HCT116 (cell line): ENCODE measurements at regions not wholly inside any gene's neighbourhood (a gene's known extent, or its start where the extent isn't known, plus 50 kb on each side); places are given as distances from the start of the nearest gene placed in this dataset.

Experiments
- ATAC-seq: fragments of 200-7000 bp; cut with Tn5 transposase; 2 replicates; pipeline ENCODE4 v1.9.1; 2020; ENCODE audit warnings: mild to moderate bottlenecking, moderate library complexity
- BruUV-seq: library from RNA; stranded (reverse); fragments of 400-500 nt; replicated peaks from 2 replicates; lab custom pipeline; 2021; lab: Mats Ljungman, UMichigan
- CTCF ChIA-PET: fragments of 300-600 bp; sonication (Branson Sonifier 250); formaldehyde crosslinking; loops from one replicate; lab custom pipeline; 2021; ENCODE audit warnings: antibody characterized with exemption; lab: Charles Lee
- POLR2A ChIA-PET: fragments of 300-600, 350-600 bp; sonication (Branson Sonifier 250); formaldehyde crosslinking; loops from one replicate; lab custom pipeline; 2021; ENCODE audit warnings: antibody characterized with exemption; lab: Charles Lee
- RAD21 ChIA-PET, 2 experiments: fragments of 300-600 bp; sonication (Branson Sonifier 250); formaldehyde crosslinking; loops; one replicate each; lab custom pipeline; 2023; ENCODE audit warnings: low total read pairs in 2 of 2; ENCODE audit not compliant: uncharacterized antibody in 2 of 2, unreplicated experiment in 2 of 2, low non-redundant PET in 1 of 2; lab: Charles Lee
- DNase-seq: peaks from one replicate; pipeline ENCODE4 v3.0.0-alpha.2; 2010; ENCODE audit warnings: low read depth, low spot score
- H2AFZ ChIP-seq: fragments of 200-600 bp; shearing (Covaris generic), sonication (generic); 2 replicates; pipeline ENCODE4 v1.6.1; 2017; ENCODE audit warnings: low read depth, mixed run types, mixed read lengths, antibody characterized with exemption, low read length; ENCODE audit not compliant: poor library complexity, severe bottlenecking
- H3K27ac ChIP-seq: 2 replicates; pipeline ENCODE4 v1.5.1; 2012; ENCODE audit warnings: low read depth, low read length
- H3K27me3 ChIP-seq: fragments of 200-600 bp; sonication (generic); 2 replicates; pipeline ENCODE4 v1.6.1; 2016; ENCODE audit warnings: mixed run types, low read length, mixed read lengths; ENCODE audit not compliant: insufficient read depth
- H3K36me3 ChIP-seq, 2 experiments: fragments of 200-500 bp in 1 of 2; fragments of 200-600 bp in 1 of 2; sonication (Bioruptor generic) in 1 of 2; sonication (generic) in 1 of 2; 2 replicates each; pipeline versions ENCODE4 v1.5.1 to v1.6.1; 2014 to 2016; ENCODE audit warnings: low read length in 2 of 2, inconsistent platforms in 1 of 2, mixed read lengths in 1 of 2, mixed run types in 1 of 2; ENCODE audit not compliant: insufficient read depth in 2 of 2, control insufficient read depth in 1 of 2
- H3K4me1 ChIP-seq, 2 experiments: fragments of 200-600 bp in 1 of 2; sonication (generic) in 1 of 2; 2 replicates each; pipeline versions ENCODE4 v1.5.1 to v1.6.1; 2012 to 2017; ENCODE audit warnings: low read length in 2 of 2, inconsistent platforms in 1 of 2, mild to moderate bottlenecking in 1 of 2, mixed read lengths in 1 of 2, mixed run types in 1 of 2, moderate library complexity in 1 of 2; ENCODE audit not compliant: insufficient read depth in 2 of 2, control insufficient read depth in 1 of 2
- H3K4me2 ChIP-seq: fragments of 200-600 bp; sonication (generic); 2 replicates; pipeline ENCODE4 v1.6.1; 2017; ENCODE audit warnings: mixed run types, low read length, mixed read lengths
- H3K4me3 ChIP-seq, 2 experiments: fragments of 200-600 bp in 1 of 2; sonication (generic) in 1 of 2; replicated peaks in 1 of 2; 2 replicates each; pipeline ENCODE4 v1.5.1; 2011 to 2016; ENCODE audit warnings: low read length in 2 of 2, control low read depth in 1 of 2, low read depth in 1 of 2, mild to moderate bottlenecking in 1 of 2, mixed read lengths in 1 of 2, mixed run types in 1 of 2
- H3K79me2 ChIP-seq: fragments of 200-600 bp; sonication (generic); 2 replicates; pipeline ENCODE4 v1.6.1; 2017; ENCODE audit warnings: mild to moderate bottlenecking, mixed run types, low read length, moderate library complexity, mixed read lengths; ENCODE audit not compliant: insufficient read depth
- H3K9ac ChIP-seq: fragments of 200-600 bp; sonication (generic); 2 replicates; pipeline ENCODE4 v1.6.1; 2016; ENCODE audit warnings: low read length, mixed read lengths
- H3K9me2 ChIP-seq: fragments of 200-600 bp; sonication (generic), shearing (Covaris generic); 2 replicates; pipeline ENCODE4 v1.6.1; 2017; ENCODE audit warnings: mixed run types, mild to moderate bottlenecking, moderate library complexity; ENCODE audit not compliant: insufficient read depth
- H3K9me3 ChIP-seq, 2 experiments: fragments of 200-500 bp in 1 of 2; fragments of 200-600 bp in 1 of 2; sonication (Bioruptor generic) in 1 of 2; sonication (generic) in 1 of 2; 2 replicates each; pipeline ENCODE4 v1.6.1; 2014 to 2017; ENCODE audit warnings: low read length in 2 of 2, mixed read lengths in 2 of 2, inconsistent platforms in 1 of 2, low read depth in 1 of 2, mild to moderate bottlenecking in 1 of 2, mixed run types in 1 of 2, moderate library complexity in 1 of 2; ENCODE audit not compliant: control insufficient read depth in 1 of 2, insufficient read depth in 1 of 2
- H4K20me1 ChIP-seq: fragments of 200-600 bp; sonication (generic), shearing (Covaris generic); 2 replicates; pipeline ENCODE4 v1.6.1; 2017; ENCODE audit warnings: mixed run types, mild to moderate bottlenecking, moderate library complexity; ENCODE audit not compliant: insufficient read depth
- CBX3 ChIP-seq: IDR thresholded peaks from 2 replicates; pipeline ENCODE4 v1.6.1; 2012; ENCODE audit warnings: low read depth
- CEBPB ChIP-seq: IDR thresholded peaks from 2 replicates; pipeline ENCODE4 v1.6.1; 2012; ENCODE audit warnings: low read depth
- CTCF ChIP-seq, 3 experiments: fragments of 200-600 bp in 1 of 3; sonication (generic) in 1 of 3; IDR thresholded peaks in 2 of 3; conservative IDR thresholded peaks in 1 of 3; 2 replicates each; pipeline ENCODE4 v1.5.1; 2012 to 2017; ENCODE audit warnings: low read depth in 2 of 3, low read length in 2 of 3, antibody characterized with exemption in 1 of 3, borderline replicate concordance in 1 of 3, control low read depth in 1 of 3, mild to moderate bottlenecking in 1 of 3, mixed read lengths in 1 of 3, mixed run types in 1 of 3, moderate library complexity in 1 of 3; ENCODE audit not compliant: insufficient read depth in 1 of 3
- EZH2 ChIP-seq: fragments of 200-600 bp; sonication (generic); IDR thresholded peaks from 2 replicates; pipeline ENCODE4 v1.6.1; 2017; ENCODE audit warnings: antibody characterized with exemption, mixed run types
- EZH2phosphoT487 ChIP-seq: fragments of 200-600 bp; IDR thresholded peaks from 2 replicates; pipeline ENCODE4 v1.6.1; 2018; ENCODE audit warnings: antibody characterized with exemption, borderline replicate concordance
- FOSL1 ChIP-seq: IDR thresholded peaks from 2 replicates; pipeline ENCODE4 v1.6.1; 2012; ENCODE audit warnings: low read depth
- POLR2AphosphoS5 ChIP-seq: IDR thresholded peaks from 2 replicates; pipeline ENCODE4 v1.6.1; 2011; ENCODE audit warnings: mild to moderate bottlenecking, low read depth, low read length, moderate library complexity
- RAD21 ChIP-seq: IDR thresholded peaks from 2 replicates; pipeline ENCODE4 v1.6.1; 2012; ENCODE audit warnings: low read depth, mild to moderate bottlenecking
- SP1 ChIP-seq: IDR thresholded peaks from 2 replicates; pipeline ENCODE4 v1.6.1; 2012; ENCODE audit warnings: low read depth
- TCF7L2 ChIP-seq: IDR thresholded peaks from 2 replicates; pipeline ENCODE4 v1.7.0; 2011; ENCODE audit warnings: borderline replicate concordance, inconsistent platforms; ENCODE audit not compliant: insufficient read depth, insufficient read length; ENCODE audit errors: extremely low read depth
- YY1 ChIP-seq: IDR thresholded peaks from 2 replicates; pipeline ENCODE4 v1.6.1; 2011; ENCODE audit warnings: low read length, low read depth, moderate library complexity, mild to moderate bottlenecking; ENCODE audit not compliant: insufficient replicate concordance; ENCODE audit errors: extremely low read depth
- intact Hi-C: fragments of 100-400 bp; cut with micrococcal nuclease; formaldehyde crosslinking; loops from 2 replicates; pipeline ENCODE4 v1.10.0; 2022
- TF ChIP-seq, protein P1 (sequence below): IDR thresholded peaks from 2 replicates; pipeline ENCODE4 v1.6.1; 2012
- TF ChIP-seq, protein P2 (sequence below): IDR thresholded peaks from 2 replicates; pipeline ENCODE4 v1.6.1; 2012

DNA sequence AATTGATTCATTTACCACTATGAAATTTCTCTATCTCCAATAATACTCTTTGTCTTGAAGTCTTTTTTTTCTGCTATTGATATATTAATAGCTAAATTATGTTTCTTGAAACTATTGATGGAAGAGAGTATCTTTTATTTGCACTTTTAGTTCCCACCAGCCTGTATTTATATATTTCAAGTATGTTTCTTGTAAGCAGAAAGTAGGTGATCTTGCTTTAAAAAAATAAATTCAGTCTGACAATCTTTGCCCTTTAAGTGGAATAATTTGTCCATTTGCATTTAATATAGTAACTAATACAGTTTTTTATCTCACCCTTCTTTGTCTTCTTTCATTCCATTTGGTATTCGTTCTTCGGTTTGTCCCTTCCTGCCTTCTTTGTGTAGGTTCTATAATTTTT lies 790.5 kb downstream of the MCTP2 start:
- H3K27me3 ChIP-seq = no peaks in the 10 kb centered on the region
- H4K20me1 ChIP-seq = no peaks in the 10 kb centered on the region
- DNase-seq = no peak
- ATAC-seq = no peak
- BruUV-seq = no TSS peak
- H3K4me1 ChIP-seq = peaks cover 0 to 5% of the 10 kb centered on the region in 2 experiments; a peak in 1 of 4 replicates
- TF ChIP-seq EZH2phosphoT487 (no peak), CEBPB (no peak), TCF7L2 (no peak), FOSL1 (no peak), EZH2 (no peak), YY1 (no peak), CTCF (IDR thresholded peaks at IDR 0.05 in 2 of 3, conservative IDR thresholded peaks at IDR 0.05 in 1 of 3; ENCODE audit: borderline replicate concordance in 1 of 3, insufficient read depth in 1 of 3, low read depth in 2 of 3, low read length in 2 of 3) (no peak), SP1 (no peak), RAD21 (no peak), POLR2AphosphoS5 (no peak), CBX3 (no peak)
- TF ChIP-seq, protein P1, sequence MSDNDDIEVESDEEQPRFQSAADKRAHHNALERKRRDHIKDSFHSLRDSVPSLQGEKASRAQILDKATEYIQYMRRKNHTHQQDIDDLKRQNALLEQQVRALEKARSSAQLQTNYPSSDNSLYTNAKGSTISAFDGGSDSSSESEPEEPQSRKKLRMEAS = no peak
- TF ChIP-seq, protein P2, sequence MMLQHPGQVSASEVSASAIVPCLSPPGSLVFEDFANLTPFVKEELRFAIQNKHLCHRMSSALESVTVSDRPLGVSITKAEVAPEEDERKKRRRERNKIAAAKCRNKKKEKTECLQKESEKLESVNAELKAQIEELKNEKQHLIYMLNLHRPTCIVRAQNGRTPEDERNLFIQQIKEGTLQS = no peak
- H3K9me2 ChIP-seq = no peaks in the 10 kb centered on the region
- no peaks in the 10 kb centered on the region for H3K79me2 ChIP-seq
- H3K4me2 ChIP-seq = no peak overlapping the region
- H3K4me3 ChIP-seq = no peak overlapping the region
- RAD21 ChIA-PET = no interaction called here
- H3K36me3 ChIP-seq = no peaks in the 10 kb centered on the region
- H3K9me3 ChIP-seq = peaks cover 0 to 3% of the 10 kb centered on the region in 2 experiments; a peak in 2 of 4 replicates
- POLR2A ChIA-PET = no interaction called here
- H2AFZ ChIP-seq = no peak overlapping the region
- CTCF ChIA-PET = no interaction called here
- no peak overlapping the region for H3K9ac ChIP-seq
- intact Hi-C loops = loop anchor here (10.0 kb wide), 1 partner anchor 233 kb away; no protein-coding TSS in a partner anchor
- H3K27ac ChIP-seq = no peak overlapping the region
